A673 (cell line): ENCODE measurements at regions not wholly inside any gene's neighbourhood (a gene's known extent, or its start where the extent isn't known, plus 50 kb on each side); places are given as distances from the start of the nearest gene placed in this dataset.

Source experiments
- EZH2 ChIP-seq: fragments of 200-600 bp; sonication (generic); IDR thresholded peaks from 2 replicates; pipeline ENCODE4 v1.6.1; 2017; ENCODE audit warnings: borderline replicate concordance, low read depth, mild to moderate bottlenecking, mixed read lengths, antibody characterized with exemption, low read length; ENCODE audit not compliant: poor library complexity, severe bottlenecking
- TF ChIP-seq, protein P1 (sequence below): fragments of 300-800, 200-600 bp; sonication (generic); conservative IDR thresholded peaks from 2 replicates; pipeline ENCODE4 v1.5.1; 2017; ENCODE audit warnings: low read depth, mild to moderate bottlenecking, antibody characterized with exemption, low read length, moderate library complexity, mixed read lengths

DNA sequence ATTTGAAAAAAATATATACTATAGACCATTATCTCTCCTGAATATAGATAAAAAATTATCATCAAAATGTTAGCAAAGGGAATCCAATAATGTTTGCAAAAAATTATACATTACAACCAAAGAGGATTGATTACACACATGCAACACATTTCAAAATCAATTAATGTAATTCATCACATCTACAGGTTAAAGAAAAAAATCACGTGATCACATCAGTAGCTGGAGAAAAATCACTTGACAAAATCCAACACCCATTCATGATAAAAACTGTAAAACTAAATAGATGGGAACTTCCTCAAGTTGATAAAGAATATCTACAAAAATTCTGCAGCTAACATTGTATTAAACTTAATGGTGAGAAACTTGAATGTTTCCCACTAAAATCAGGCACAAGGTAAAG, 1047.5 kb upstream of the CNTNAP5 start:
- TF ChIP-seq, protein P1, sequence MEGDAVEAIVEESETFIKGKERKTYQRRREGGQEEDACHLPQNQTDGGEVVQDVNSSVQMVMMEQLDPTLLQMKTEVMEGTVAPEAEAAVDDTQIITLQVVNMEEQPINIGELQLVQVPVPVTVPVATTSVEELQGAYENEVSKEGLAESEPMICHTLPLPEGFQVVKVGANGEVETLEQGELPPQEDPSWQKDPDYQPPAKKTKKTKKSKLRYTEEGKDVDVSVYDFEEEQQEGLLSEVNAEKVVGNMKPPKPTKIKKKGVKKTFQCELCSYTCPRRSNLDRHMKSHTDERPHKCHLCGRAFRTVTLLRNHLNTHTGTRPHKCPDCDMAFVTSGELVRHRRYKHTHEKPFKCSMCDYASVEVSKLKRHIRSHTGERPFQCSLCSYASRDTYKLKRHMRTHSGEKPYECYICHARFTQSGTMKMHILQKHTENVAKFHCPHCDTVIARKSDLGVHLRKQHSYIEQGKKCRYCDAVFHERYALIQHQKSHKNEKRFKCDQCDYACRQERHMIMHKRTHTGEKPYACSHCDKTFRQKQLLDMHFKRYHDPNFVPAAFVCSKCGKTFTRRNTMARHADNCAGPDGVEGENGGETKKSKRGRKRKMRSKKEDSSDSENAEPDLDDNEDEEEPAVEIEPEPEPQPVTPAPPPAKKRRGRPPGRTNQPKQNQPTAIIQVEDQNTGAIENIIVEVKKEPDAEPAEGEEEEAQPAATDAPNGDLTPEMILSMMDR, result no peak
- no peak for TF ChIP-seq EZH2
